GM18519 (cell line): ENCODE measurements at regions not wholly inside any gene's neighbourhood (a gene's known extent, or its start where the extent isn't known, plus 50 kb on each side); places are given as distances from the start of the nearest gene placed in this dataset.
A peak's percentile ranks its signal among the peaks of the same experiment; 100 is the strongest.
"Not testable (repeated sequence)": the region's sequence is repeated elsewhere in the genome, so short reads cannot be mapped to it uniquely, and the experiment has no call there.

Experiments used
- ATAC-seq: cut with Tn5 transposase; IDR thresholded peaks from one replicate; pipeline ENCODE4 v1.9.1; 2021; ENCODE audit warnings: mild to moderate bottlenecking, moderate library complexity; ENCODE audit not compliant: unreplicated experiment, low FRiP score

DNA sequence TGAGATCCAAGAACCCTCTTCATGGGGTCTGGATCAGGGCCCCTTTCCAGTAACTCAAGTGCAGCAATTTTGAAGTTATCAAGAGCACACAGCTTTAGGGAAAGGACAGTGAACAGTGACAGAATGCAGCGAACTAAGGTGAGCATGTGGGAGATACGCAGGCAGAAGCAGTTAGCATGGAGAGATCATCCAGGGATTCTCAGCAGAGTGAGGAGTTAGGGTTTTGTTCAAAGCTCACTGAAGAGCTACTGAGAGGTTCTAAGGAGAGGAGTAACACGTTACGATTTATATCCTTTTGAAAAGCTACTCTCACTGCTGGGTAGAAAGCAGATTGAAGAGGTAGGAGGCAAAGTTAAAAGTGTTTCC, 83.6 kb upstream of the MPP7 start:
- ATAC-seq = no peak

DNA sequence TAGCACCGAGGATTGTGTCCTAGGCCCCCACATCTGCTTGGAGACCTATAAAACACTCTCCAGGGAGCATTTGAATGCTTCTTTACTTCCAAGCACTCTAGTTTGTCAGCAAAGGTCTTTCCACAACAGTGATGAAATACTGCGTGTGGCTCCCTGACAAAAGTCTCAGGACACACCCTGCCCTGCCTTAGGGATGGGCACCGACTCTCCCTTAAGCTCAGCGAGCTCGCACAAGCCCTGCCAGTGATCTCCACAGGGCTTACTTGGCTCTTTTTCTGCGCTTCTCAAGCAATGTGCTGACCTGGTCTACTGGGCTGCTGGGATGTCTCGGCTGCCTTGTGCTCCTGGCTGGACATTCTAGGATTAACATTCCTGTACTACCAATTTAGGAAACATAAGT, 84.3 kb upstream of the MPP7 start:
- no peak for ATAC-seq

DNA sequence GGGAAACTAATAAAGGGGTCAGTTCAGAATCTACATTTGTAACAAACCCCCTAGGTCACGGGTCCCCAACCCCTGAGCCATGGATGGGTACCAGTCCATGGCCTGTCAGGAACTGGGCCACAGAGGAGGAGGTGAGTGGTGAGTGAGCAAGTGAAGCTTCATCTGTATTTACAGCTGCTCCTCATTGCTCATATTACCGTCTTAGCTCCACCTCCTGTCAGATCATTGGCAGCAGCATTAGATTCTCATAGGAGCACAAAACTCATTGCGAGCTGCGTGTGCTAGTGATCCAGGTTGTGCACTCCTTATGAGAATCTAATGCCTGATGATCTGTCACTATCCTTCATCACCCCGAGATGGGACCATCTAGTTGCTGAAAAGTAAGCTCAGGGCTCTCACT, 88.4 kb upstream of the MPP7 start:
- ATAC-seq = no peak

DNA sequence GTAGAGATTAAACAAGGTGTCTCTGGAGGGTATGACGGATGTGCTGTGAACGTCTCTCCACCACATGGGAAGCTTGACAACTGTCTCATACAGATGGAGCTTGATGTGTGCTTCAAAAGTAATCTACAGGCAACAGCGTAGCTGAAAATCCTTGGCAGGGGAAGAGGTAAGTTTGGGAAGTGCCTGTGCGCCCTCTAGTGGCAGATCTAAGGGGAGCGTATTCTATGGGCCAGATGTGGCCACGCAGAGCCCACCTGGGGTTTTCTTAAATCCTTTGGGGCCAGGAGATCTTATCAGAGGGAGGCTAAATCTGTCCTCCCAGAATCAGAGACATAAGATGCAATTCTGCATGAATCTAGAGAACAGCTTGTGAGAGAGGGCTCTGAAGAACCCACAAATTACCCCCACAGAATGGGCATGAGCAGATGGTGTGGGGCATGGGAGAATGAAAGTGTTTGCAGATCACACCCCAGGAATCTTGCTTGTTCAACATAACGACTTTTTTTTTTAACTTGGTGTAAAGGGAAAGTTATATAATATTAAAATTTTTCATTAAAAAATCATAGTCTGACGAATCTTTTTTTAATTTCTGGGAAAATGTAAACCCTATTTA, 91.2 kb upstream of the MPP7 start:
- ATAC-seq = peak; percentile 49

DNA sequence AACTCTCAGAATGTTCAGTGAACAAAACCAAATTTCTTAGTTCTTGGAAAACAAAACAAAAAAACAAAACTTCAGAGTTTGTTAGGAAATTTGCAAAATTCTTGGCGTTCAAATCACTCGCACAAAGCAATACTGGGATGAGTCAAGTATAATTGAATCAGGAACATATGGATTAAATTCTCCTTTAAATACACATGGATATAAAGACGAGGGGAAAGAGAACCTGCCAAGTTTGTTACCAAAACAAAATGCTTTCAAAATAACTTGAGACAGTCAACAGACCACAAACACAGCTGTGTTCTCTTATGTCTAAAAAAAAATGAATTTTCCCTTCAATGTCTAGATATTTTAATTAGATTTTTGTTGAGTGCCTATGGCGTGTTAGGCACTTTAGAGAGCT, 93.5 kb upstream of the MPP7 start:
- no peak for ATAC-seq

DNA sequence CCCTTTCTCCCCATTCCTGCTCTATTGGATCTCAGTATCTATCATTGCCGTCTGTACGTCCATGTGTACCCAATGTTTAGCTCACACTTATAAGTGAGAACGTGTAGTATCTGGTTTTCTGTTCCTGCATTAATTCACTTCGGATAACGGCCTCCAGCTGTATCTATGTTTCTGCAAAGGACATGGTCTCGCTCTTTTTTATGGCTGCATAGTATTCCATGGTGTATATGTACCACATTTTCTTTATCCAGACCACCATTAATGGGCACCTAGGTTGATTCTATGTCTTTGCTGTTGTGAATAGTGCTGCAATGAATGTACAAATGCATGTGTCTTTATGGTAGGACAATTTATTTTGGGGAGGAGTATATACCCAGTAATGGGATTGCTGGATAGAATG, 94.4 kb upstream of the MPP7 start:
- ATAC-seq = no peak

DNA sequence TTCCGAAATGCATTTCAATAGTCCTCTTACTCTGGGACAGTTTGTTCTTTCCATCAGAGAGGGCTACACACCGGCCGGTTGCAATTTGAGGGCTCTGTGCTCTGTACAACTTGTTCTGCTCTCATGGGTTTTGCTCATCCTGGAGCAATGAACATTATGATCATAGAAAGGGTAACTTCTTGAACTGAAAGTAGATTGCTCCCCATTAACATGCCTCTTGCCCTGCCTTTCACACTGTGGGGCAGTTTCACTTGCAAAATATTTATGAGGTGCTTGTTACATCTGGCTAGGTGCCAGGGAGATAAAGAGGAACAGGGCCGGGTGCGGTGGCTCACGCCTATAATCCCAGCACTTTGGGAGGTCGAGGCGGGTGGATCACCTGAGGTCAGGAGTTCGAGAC, 97.3 kb upstream of the MPP7 start:
- no peak for ATAC-seq

DNA sequence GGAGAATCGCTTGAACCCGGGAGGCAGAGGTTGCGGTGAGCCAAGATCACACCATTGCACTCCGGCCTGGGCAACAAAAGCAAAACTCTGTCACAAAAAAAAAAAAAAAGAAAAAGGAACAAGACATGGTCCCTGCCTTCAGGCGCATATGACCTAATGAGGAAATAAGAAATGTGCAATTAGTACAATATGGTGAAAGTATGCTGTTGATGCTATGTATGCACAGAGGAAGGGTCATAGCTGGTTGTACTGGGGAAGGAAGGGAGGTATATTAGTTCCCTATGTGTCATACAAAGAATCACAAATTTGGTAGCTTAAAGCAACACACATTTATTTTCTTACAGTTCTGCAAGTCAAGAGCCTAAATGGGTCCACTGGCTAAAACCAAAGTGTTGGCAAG, 97.8 kb upstream of the MPP7 start:
- no peak for ATAC-seq

DNA sequence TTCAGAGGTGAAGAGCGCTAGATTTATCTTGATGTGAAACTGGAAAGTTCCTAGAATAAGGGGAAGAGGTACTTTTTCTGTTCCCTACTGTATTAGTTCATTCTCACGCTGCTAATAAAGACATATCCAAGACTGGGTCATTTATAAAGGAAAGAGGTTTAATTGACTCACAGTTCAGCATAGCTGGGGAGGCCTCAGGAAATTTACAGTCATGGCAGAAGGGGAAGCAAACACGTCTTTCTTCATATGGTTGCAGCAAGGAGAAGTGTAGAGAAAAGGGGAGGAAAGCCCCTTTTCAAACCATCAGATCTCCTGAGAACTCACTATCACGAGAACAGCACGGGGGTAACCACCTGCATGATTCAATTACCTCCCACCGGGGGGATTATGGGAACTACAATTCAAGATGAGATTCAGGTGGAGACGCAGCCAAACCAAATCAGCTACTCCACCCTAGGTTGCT, 99.8 kb upstream of the MPP7 start:
- ATAC-seq = not testable (repeated sequence)

DNA sequence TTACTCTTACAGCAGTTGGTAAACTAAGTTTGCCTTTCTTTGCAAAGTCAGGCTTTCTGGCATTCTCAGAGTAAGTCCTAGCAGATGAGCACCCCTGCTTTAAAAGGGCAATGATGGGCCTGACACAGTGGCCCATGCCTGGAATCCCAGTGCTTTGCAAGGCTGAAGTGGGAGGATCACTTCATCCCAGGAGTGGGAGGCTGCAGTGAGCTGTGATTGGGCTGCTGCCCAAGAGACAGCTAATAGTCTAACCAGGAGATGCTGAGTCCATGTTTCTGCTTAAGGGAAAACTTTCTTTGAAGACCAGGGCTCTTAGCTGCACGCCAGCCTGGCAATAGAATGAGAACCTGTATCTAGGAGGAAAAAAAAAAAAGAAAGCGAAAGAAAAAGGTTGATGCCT, 100.2 kb upstream of the MPP7 start:
- no peak for ATAC-seq

DNA sequence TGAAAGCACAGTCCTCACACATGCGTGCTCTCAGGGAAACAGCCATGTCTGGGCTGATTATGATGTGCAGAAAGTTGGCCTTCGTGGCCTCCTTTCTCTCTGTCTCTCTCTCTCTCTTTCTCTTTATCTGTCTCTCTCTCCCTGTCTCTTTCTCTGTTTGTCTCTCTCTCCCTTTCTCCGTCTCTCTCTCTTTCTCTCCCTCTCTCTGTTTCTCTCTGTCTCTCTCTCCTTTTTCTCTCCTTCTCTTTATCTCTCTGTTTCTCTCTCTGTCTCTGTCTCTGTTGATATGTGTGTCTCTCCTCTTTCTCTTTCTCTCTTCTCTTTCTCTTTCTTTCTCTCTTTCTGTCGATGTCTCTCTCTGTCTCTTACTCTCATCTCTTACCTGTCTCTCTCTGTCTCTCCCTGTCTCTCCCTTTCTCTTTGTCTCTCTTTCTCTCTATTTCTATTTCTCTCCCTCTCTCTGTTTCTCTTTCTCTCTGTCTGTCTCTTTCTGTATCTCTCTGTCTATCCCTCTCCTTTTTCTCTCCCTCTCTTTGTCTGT, 105.4 kb upstream of the MPP7 start:
- ATAC-seq = no peak

DNA sequence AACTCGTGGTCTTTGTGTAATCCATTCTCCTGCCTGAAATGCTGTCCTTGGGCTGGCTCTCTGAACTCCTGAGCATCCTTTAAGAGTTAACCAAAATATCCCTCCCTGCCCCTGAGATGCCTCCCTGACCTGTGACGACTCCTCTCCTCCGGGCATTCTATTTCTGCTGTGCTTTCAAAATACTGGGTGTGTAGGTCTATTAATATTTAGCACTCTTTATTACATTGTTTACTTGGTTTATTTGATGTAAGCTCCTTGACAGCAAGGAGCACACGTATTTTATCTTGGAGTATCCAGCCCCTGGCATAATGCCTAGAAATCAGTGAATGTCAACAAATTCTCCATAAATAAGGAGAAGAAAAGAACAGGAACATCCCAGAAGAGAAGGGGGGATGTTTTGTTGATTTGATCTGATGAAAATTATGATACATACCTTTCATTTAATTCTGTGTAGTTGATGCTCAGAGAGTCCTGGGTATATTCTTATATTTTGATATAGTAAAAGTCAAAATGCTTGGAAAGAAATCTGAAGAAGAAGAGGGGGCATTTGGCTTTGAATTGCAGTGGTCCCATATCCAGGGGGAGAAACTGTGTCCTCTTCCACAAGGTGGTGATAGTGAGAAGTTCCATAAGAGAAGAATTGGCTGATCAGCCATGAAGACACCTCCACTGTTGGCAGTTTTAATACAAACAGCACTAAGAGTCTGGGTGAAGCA, 107.7 kb upstream of the MPP7 start:
- ATAC-seq = no peak

DNA sequence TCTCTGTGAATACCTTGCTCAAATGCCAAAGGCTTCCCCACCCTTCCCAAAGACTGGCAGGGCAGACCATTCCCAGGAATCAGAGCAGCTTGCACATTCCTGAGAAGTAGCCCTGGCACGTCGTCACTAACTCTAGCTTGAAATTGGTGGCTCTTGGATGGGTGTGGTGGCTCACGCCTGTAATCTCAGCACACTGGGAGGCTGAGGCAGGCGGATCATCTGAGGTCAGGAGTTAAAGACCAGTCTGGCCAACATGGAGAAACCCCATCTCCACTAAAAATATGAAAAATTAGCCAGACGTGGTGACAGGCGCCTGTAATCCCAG, 108.2 kb upstream of the MPP7 start:
- ATAC-seq = no peak

DNA sequence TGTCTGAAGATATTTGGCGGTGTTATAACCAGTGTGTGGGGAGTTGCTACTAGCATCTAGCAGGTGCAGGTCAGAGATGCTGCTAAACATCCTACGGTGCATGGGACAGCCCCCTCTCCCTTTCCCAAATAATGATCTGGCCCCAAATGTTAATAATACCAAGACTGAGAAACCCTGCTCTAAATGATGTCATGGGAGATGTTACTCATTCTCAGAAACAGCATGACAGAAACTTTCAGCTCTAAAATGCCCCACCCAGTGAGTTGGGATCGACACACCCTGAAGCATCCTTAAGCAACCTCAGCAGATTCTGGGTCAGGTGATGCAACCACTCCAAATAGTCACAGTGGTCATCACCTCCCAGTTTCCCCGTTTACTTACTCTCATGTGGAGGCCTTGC, 108.8 kb upstream of the MPP7 start:
- no peak for ATAC-seq

DNA sequence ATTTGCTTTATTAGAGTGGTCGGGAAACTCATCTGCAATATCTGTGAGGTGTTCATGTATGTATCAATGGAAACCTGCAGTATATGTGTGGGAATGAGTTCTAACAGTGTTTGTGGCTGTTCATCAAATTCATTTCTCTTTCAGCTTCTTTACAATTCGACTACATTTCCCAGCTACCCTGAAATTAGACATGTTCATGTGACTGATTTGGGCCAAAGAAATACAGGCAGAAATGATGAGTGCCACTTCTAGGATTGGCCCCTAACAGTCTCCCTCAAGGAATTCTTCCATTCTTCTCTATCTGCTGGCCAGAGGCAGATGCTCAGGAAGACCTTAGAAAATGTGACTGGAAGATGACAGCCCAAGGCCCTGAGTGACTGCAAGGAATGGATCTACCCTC, 114.8 kb upstream of the WAC start:
- no peak for ATAC-seq

DNA sequence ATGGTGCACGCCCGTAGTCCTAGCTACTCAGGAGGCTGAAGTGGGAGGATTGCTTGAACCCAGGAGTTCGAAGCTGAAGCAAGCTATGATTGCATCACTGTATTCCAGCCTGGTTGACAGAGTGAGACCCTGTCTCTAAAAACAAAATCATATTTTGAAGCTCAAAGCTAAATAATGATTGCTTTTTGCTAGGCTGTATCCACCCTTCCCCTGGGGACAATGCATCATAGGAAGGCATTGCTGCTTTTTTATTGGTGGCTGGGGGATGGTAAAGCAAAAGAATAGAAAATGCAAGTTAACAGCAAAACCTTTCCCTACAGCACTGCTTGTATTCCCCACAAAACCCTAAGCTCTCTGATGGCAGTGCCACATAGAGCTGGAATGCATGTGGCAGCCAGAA, 107.5 kb upstream of the WAC start:
- ATAC-seq = no peak

DNA sequence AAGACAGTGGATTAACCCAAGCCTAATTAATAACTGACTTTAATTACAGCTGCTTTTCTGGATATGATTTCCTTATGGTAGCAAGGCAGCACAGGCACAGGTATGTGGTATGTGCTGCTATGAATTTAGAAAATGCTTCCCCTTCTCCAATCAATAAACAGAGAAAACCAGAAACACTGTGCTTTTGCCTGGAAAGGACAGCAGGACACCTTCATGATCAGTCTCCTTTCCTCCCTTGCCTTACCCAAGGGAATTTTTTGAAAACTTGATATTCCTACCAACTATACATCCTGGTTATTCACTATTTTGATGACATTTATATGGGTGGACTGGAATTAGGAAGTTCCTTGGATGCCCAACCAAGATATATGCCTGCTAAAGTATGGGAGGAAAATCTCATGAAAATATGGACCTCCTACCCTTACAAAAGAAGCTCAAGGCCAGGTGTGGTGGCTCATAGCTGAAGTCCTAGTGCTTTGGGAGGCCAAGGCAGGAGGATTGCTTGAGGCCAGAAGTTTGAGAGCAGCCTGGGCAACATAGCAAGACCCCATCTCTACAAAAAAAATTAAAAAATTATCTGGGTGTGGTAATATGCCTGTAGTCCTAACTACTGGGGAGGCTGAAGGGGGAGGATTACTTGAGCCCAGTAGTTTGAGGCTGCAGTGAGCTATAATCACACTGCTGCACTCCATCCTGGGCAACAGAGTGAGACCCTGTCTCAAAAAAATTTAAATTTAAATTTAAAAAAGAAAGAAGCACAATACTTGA, 106.3 kb upstream of the WAC start:
- ATAC-seq = no peak

DNA sequence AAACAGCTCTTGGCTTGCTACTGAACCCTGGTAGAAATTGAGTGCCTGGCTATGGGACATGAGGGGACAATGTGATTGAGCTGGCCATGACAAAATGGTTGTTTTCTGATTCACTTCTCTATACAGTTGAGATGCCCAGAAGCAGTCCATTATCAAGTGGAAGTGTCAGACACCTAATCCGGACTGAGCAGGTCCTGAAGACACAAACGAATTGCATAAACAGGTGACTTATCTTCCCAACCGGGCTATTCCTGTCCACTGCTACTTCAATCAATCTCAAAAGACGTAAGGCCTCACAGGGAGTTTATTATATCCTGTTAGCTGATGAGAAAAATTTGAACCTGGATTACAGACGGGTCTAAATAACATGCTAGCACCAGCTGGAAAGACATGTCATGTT, 105.5 kb upstream of the WAC start:
- no peak for ATAC-seq

DNA sequence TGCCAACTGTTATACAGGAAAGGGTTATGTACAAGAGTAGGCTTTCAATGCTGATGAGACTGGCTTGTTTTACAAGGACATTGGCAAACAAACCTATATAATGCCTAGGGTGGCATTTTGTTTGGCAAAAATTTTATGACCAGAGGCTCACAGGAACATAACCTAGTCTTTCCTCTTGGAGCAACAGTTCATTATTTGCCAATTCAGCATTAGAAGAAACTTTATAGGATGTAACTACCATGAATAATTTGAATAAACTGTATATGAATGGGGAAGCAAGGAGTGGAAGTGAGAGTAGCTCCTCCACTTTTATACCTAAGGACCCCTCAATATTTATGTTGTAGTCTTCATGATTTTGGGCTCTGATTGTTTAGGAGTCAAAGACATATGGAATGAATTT, 103.9 kb upstream of the WAC start:
- ATAC-seq = no peak

DNA sequence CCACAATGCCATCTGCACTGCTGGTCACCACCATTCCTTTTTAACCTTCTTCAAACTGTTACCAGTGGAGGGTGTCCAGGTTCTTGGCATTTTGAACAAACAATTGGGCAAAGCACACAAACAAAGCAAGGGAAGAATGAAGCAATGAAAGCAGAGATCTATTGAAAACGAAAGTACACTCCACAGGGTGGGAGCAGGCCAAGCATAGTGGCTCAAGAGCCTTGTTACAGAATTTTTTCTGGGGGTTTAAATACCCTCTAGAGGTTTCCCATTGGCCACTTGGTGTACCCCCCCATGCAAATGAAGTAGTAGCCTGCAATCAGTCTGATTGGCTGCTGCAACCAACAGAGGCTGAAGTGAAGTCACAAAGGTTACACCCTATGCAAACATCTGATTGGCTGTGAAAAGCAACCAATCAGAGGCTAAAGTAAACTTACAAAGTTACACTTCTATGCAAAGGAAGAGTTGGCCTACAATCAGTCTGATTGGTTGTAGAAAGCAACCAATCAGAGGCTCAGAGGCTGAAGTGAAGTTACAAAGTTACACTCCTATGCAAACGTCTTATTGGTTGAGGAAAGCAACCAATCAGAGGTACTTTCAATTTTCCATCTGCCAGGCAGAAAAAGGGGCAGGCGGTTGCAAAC, 103.2 kb upstream of the WAC start:
- ATAC-seq = no peak

DNA sequence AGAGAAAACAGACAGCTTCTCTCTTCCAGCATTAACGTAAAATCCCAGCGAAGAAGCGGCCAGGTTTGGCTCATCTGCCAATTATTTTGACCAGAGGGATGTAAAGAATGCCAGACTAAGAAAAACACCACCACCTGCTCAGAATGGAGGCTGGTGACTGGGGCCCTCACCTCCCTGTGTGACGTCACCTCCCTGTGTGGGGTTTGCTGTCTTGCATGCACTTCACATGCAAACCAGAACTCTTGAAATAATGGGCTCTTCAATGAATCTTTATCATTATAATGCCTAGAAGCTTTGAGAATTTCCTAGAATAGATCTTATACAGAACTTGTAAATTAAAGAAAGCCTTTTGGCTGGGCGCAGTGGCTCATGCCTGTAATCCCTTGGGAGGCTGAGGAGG, 101.8 kb upstream of the WAC start:
- no peak for ATAC-seq
